ENCODE measurements at regions not wholly inside any gene's neighbourhood (a gene's known extent, or its start where the extent isn't known, plus 50 kb on each side); places are given as distances from the start of the nearest gene placed in this dataset.

DNA sequence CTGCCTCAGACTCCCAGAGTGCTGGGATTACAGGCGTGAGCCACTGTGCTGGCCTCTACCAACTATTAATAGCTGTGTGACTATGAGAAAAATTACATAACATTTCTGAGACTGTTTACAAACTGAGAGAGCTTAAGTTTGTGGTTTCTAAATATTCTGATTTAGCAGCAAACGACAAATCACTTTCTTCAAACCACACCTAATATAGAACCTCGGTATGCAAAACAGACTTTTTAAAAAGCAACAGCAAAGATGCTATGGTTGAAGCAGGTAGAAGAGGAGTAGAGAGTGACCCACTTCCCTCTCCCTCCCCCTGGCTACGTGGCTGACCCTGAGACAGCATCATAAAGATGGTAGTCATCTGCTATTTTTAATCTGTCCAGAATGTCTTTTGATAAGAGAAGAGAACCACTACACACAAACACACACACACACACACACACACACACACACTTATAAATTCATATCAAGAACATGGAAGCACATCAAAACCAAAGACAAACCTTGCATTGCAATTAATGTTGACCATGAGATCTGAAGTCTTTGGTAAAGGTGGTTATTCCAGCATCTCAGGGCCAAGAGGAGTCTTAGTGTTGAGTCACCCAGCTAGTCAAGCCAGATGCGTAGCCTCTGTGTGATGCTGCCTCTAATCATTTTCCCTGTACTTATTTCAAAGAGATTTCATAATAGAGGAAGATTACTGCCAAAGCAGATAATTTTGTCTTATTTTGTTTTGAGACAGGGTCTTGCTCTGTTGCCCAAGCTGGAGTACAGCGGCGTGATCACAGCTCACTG, 58.1 kb upstream of the TMEM215 start:
- DNase-seq (ENCODE audit: insufficient read length, low spot score) (no peak), FAIRE-seq (no peak)
- no peak for TF ChIP-seq POLR2A (IDR thresholded peaks at IDR 0.05; ENCODE audit: low read depth, low read length)

DNA sequence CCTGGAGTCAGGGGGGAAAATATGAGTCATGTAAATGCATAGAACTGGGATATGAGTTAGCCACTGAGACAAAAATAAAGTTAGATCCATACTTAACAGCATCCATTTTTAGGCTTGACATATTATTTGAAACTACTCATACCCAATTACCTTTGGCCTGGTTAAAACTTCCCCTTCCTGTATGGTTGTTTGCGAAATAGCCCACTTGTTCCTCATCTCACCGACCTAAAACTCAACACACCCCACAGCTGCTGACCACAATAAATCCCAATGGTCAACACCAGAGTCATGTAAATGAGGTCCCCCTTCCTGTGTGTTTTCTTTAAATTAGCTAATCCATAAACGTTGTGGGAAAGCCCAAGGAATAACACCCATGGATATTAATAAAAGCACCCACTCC, 55.2 kb upstream of the TMEM215 start:
- DNase-seq (ENCODE audit: insufficient read length, low spot score) (no peak), FAIRE-seq (no peak)
- no peak for TF ChIP-seq POLR2A (IDR thresholded peaks at IDR 0.05; ENCODE audit: low read depth, low read length)
